GM21528 (cell line): ENCODE measurements at regions not wholly inside any gene's neighbourhood (a gene's known extent, or its start where the extent isn't known, plus 50 kb on each side); places are given as distances from the start of the nearest gene placed in this dataset.
"Not testable (repeated sequence)": the region's sequence is repeated elsewhere in the genome, so short reads cannot be mapped to it uniquely, and the experiment has no call there.

ENCODE experiments used
- ATAC-seq: cut with Tn5 transposase; IDR thresholded peaks from one replicate; pipeline ENCODE4 v1.9.1; 2021; ENCODE audit warnings: mild to moderate bottlenecking, moderate library complexity; ENCODE audit not compliant: unreplicated experiment, low FRiP score

DNA sequence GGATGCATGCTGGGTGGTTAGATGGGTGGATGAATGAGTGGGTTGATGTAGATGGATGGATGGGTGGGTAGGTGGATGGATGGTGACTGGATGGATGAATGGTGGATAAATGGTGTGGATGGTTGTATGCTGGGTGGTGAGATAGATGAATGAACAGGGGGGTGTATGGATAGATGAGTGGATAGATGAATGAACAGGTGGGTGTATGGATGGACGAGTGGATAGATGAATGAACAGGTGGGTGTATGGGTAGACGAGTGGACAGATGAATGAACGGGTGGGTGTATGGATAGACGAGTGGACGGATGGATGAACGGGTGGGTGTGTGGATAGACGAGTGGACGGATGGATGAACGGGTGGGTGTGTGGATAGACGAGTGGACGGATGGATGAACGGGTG lies 108.2 kb downstream of the NPIPB11 start:
- ATAC-seq, result not testable (repeated sequence)

DNA sequence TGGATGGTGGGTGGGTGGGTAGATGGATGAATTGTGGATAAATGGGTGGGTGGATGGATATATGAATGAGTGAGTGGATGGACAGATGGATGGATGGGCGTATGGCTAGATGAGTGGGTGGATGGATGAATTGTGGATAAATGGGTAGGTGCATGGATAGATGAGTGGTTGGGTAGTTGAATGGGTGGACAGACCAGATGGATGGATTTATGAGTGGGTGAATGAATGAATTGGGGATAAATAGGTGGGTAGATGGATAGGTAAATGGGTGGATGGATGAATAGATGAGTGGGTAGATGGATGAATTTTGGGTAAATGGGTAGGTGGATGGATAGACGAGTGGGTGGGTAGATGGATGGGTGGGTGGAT lies 108.7 kb downstream of the NPIPB11 start:
- ATAC-seq, result not testable (repeated sequence)

DNA sequence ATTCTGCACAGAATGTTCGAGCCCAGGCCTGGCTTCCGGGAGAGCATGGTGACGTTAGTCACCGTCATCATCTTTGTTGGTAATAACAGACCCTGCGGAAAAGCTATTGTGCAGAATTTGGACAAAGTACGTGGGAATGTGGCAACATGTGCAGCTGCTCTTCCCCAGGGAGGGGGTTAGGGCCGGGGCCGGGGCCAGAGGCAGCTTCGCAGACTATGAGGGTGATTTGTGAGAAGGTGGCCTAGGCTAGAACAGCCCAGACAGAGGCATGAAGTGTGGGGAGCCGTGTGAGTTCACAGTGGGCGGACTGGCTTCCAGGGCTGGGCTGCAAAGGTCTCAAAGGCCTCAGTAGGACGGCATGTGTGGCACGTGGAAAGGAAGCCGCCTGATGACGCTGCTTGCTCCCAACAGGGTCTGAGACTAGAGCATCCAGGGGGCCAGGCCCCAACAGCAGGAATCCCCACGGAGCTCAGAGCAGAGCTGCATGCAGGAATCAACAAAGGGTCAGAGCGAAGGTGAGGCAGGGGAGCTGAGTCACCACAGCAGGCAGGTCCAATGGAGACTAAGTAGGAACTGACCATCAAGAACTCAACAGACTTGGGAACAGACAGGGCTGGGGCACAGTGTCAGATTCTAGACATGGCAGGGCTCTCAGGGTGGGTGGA lies 109.2 kb downstream of the NPIPB11 start:
- not testable (repeated sequence) for ATAC-seq

DNA sequence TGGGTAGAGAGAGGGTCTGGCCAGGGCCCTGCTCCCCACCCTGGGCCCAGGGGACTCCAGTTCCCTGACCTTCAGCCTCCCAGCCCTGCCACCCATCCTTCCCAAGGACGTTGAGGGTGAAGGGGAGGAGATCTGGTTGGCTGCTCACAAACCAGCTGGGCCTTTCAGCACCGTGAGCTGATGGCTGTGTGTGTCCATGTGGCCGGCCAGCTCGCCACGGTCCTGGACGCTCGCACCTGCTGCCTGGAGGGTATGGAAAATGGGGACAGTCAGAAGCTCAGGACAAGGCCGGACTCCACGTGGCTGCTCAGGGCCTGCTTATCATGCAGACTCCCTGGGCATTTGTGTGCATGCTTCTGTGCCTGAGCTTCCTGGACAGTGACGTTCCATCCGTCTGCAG lies 110.3 kb downstream of the NPIPB11 start:
- ATAC-seq, result not testable (repeated sequence)

DNA sequence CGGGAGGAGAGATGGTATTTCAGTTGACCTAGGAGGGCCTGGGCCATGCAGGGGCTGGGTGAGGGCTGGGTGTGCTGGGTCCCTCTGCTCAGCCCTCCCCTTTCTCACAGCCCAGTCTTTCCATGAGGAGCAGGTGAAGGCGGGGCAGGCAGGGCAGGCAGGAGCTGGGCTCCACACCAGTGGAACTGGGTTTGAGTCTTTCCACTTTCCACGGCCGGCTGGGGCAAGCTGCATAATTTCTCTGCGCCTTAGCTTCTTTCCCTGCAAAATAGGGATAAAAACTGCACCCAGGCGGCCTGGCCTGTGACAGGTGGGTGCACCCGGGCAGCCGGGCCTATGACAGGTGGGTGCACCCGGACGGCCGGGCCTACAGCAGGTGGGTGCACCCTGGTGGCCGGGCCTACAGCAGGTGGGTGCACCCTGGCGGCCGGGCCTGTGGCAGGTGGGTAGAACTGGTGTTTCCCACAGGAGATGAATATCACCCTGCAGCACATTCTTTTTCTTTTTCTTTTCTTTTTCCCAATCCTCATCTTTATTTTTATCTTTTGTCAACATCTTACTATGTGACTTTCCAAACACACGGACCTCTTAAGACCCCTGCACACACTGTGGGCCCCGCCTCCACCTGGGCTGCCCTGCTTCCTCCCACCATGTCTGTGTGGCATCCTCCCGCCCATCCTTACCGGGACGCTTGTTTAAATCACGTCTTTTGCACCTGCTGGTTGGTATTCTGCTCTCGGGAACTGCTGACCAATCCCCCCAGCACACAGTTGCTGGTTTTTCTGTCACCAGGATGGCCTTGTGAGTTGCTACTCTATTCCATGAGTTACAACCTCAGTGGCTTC lies 111.3 kb downstream of the NPIPB11 start:
- not testable (repeated sequence) for ATAC-seq

DNA sequence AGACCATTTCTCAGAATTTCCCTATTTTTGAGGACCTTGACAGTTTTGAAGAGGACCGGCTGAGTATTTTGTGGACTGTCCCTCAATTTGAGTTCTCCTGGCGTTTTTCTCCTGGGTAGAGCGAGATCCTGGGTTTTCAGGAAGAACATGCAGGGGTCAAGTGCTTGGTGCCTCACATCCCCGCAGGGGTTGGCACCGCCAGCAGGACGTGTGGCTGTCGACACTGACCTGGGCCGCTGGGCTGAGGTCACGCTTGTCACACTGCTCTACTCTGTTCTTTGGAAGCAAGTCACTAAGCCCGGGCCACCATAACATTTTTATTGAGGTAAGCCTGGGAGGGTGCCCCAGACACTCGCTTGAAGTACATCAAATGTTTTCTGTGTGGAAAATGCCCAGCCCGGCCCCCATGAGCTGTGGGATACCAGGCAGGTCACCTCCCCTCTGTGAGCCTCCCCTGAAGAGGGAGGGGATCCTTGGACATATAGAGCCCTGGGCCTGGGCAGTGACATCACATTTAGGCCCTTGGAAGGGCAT lies 112.0 kb downstream of the NPIPB11 start:
- ATAC-seq, result not testable (repeated sequence)

DNA sequence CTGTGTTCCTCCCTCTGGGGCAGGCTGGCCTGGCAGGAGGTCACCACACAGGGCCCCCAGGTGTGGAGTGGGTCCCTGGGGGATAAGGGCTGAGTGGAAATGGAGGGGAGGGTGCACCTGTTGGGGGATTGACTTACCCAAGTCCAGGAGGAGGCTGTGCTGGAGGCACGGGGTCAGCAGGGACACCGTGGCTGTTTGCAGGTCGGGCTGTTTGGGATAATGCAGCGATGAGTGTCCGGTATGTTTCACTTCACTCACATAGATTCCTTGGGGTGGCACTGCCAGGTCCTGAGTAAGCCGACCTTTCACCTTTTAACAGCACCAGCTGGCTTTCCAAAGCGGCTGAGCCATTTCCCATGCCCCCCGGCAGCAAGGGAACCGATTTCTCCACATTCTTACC lies 113.0 kb downstream of the NPIPB11 start:
- ATAC-seq, result not testable (repeated sequence)

DNA sequence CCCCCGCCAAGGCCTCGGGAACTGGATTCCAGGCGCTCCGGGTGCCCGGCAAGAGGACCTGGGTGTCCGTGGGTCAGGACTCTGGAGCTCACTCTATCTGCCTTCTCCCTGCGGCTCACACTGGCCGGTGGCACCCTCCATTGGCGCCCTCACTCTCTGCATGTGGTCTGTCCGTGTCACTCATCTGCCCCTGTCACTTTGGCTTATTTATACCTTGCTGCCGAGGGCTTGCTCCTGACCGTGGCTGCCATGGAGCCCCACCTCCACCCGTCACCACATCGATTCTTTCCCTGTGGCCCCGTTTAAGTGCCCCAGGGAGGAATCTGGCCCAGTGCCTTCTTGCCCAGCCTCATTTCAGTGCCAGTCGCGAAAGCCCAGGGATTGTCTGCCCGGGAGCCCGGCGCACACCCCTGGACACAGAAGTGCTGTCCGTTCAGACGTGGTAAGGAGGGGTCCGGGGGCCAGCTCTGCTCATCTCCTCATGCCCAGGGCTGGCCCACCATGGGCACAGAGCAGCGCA lies 113.5 kb downstream of the NPIPB11 start:
- ATAC-seq, result not testable (repeated sequence)

DNA sequence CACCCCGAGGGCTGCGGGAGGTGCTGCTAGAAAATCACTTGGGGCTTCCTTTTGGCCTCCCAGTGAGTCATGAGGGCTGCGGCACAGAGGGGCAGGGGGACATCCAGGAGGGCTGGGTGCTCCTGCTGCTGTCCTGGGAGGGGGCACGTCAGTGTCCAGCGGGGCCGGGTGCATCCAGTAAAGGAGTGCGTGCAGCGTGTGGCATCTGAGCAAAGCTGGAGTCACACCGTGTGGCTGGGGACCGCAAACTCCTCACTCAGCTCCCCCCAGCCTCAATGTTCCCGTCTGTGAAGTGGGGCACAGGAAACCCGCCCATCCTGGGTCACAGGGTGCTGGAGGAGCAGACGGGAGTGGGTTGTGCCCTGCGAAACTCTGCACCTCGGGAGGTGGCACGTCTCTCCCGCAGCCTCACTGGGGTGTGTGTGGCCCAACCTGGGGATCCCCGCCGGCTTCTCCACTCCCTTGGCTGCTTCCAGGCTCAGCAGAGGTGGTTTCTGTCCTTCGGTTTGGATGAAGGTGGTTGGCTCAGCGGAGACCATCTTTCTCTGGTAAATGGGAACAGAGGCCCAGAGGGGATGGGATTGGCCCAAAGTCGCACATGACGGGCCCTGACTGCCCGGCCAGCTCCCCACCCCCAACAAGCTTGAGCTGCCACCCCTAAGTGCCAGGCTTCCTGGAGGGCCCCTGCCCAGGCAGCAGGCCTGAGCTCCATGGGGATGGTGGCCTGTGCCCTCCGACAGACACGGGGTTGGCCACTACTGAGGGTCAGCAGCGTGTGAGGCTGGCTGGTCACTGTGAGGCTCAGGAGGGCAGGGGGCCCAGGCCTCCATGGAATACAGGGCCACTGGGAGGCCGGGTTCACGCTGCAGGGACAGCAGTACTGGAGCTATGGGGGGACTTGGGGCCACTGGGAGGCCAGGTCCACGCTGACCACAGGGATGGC lies 114.9 kb downstream of the NPIPB11 start:
- not testable (repeated sequence) for ATAC-seq

DNA sequence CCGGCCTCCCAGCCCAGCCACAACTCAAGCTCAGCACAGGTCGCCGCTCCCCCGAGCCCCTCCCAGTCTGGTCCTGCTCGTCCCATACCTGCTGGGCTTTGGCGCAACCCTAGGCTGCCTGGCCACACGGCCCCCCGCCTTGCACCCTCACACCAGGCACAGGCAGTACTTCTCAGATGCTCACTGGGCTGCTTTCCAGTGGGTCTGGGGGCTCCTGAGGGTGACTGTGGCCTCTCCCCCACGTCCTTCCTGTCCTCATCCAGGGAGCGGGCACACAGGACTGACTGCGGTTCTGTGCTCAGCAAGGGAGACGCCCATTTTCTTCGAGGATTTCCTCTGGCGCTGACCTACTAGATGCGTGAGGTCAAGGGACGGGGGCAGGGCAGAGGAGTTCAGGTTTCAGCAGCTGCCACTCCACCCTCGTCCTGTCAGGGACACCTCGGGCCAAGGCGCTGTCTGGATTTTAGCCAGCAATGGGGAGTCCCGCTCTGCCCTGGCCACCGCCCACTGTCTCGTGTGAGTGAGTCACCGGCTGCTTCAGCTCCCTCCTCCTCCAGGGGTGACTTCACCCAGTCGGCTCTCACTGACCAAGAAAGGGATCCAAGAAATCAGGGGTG lies 115.8 kb downstream of the NPIPB11 start:
- peak; percentile 58 for ATAC-seq

DNA sequence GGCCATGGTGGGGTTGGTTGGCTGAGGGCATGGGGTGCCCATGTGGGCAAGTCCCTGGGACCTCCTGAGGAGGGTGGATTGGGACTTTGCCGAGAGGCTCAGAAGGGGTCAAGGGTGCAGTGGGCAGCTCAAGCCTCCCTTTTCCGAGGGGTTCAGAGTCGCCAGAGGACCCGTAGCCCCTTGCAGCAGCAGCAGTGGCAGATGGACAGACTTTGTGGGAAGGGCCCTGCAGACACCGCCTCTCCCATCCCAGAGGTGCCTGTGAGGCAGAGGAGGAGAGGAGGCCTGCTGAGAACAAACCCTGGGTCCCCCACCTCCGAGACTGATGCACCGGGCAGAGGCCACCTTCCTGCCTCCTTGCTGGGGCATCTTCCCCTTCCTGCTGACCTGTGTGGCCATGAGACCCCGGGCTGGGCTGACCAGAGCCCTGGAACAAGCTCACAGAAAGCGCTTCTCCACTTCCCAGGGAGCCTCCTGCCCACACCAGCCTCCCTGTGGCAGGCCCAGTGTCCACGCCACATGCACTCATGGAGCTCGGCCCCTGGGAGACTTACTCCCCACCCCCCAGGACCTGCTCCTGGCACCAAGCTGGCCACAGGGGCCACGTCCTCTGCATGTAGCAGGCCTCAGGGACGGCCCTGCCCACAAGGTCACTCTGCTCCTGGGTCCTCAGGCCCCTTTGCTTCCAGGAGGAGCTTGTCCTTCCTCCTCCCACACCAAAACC lies 116.8 kb downstream of the NPIPB11 start:
- not testable (repeated sequence) for ATAC-seq

DNA sequence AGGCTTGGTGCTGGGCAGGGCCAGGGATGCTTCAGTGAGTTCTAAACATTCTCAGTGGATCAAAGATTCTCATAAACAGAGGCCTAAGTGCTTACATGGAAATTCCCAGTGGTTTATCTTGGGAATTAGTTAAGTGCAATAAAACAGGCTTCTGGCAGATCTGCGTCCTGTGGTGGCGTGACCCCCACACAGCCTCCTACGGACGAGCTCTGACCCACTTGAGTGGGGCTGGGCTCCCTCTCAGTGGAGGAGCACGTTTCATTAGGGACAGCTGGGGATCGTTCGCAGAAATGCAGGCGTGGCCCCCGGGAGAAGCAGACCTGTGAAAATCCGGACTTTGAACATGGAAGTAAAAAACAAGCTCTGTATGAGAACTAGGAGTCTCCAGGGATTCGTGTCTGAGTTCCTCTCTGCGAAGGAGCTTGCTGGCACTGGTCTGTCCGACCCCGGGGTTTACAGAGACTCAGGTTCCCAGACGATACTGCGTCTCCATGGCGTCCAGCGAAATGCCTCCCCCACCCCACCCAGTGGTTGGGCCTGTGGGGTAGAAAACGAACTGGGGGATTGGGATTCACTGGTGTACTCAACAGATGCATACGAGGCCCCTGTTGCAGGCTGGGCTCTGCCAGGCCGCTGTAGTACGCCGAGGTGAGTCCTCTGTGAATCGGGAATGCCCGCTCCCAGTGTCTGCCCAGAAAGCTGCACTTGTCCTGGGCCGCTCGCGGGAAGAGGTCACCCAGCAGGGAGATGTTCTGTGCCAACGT lies 117.6 kb downstream of the NPIPB11 start:
- ATAC-seq, result not testable (repeated sequence)

DNA sequence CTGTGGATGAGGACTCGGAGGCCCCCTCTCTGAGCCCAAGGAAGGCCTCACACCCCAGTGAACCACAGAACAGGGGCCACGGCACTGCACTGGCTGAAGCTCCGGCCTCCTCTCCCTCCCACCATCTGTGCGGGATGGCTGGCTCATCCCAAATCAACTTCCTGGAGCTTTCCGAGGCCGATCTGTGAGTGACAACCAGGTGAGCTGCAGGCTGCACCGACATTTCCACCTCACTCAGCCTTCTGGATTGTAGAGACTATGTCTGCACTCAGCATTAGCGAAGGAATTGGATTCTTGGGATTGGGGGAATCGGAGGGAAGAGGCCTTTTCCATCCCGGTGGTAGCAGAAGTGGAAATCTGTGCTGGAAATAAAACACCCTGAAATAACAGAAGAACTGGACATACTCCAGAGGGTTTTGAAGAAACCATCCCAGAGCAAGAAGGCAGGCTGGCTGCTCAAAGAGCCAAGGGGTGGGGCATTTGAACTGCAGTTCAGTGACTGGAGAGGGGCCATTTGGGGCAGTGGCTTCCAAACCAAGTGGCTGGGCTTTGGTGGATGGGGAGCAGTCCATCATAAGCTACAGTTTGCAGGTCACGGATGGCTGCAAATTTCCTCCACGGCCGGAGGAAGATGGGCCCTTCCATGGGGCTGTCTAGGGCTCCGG lies 118.5 kb downstream of the NPIPB11 start:
- ATAC-seq, result not testable (repeated sequence)

DNA sequence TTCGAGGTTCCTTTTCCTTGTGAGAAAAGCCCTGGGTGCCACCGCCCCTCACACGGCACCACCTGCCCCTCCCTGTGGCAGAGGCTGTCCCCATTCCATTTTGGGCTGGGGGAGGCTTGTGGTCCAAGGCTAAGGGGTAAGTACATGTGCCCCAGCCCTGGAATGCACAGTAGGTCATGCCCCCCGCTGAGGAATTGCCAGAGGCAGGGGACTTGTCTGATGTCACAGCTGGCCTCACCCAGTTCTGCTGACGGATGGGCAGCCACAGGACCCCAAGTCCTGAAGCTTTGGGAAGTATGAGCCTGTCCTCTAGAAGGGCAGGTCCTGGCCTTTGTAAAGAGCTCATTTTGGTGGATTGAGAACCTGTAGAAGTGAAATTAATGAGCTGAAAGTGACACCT lies 119.3 kb downstream of the NPIPB11 start:
- ATAC-seq, result not testable (repeated sequence)

DNA sequence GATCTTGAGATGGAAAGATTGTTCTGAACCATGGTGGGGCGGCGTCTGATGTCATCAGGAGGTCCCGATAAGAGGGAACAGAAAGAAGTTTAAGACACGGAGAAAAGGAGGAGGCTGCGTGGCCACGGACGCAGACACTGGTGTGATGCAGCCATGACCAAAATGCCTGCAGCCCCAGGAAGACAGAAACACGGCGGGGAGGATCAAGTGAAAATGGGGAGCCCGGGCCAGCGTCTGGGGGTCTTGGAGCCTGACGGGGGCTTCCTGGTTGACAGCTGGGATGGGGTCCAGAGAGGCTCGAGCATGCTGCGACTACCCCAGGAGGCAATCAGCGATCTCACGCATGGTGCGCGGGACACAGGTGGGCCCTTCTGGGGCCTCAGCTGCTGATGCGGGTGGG lies 119.7 kb downstream of the NPIPB11 start:
- not testable (repeated sequence) for ATAC-seq

DNA sequence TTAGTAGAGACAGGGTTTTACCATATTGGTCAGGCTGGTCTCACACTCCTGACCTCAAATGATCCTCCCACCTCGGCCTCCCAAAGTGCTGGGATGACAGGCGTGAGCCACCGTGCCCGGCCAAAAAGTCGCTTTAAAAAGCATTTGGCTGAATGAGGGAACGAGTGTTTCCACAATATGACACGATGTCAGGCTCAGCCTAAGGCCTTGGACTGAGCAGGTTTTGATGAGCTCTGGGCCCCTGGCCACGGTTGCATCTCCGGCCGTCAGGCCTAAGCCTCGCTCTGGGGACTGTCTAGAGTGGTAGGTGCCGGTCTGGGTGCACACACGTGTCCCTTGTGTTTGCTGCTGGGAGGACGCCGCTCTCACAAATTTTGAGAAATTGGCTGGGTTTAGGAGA lies 120.3 kb downstream of the NPIPB11 start:
- ATAC-seq, result not testable (repeated sequence)

DNA sequence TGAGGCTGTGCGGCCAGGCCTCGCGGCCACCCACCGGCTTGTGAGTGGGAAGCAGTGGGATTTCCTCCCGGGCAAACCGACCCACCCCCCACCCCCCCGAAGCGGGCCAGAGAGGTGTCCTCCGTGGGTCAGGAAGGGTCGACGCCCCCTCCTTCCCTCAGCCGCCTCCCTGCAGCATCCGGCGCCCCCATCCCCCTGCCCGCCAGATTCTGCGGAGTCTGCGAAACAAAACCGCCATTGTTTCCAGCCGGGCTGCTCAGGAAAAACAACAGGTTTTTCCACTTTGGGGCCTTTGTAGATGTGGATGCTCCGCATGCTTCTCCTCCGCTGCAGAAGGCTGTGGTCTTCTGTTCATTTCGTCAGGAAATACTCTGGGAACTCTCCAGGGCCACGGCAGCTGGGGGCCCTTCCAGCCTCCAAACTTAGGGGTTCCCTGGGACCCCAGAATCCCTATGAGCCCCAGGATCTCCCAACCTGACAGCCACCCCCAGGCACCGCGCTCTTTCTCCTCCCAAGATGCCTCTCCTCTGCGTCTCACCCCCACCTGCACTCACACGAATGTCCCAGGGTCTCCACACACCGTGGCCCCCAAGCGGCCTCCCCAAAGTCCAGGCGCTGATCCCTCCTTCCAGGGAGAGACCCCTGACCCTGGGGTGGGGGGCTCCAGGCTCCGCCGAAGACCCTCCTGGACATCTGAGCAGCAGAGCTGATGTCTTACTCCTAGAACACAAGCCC lies 121.2 kb downstream of the NPIPB11 start:
- not testable (repeated sequence) for ATAC-seq
